Heart left ventricle (tissue), 13 donors: ENCODE measurements at regions not wholly inside any gene's neighbourhood (a gene's known extent, or its start where the extent isn't known, plus 50 kb on each side); places are given as distances from the start of the nearest gene placed in this dataset.
"Not testable (repeated sequence)": the region's sequence is repeated elsewhere in the genome, so short reads cannot be mapped to it uniquely, and the experiment has no call there.

ENCODE experiments used
- CTCF ChIP-seq, 12 donors: fragments of 200-600 bp; sonication (generic) in 4 of 12; IDR thresholded peaks; one replicate each; pipeline versions ENCODE4 v1.5.0 to v1.8.0; 2018 to 2022; ENCODE audit warnings: antibody characterized with exemption in 12 of 12, mild to moderate bottlenecking in 5 of 12
- POLR2A ChIP-seq, 2 donors: fragments of 450-650 bp; IDR thresholded peaks; one replicate each; pipeline ENCODE4 v1.6.1; 2017; ENCODE audit warnings: antibody characterized with exemption in 2 of 2, mild to moderate bottlenecking in 2 of 2, moderate library complexity in 2 of 2
- donor health status: ischemic (EF 13 %, LVEDD 7.1; RV severe dilation, severe dysfunction).
- donor health status: DM: no; HTN: yes; CAD: no.
- donor health status: DM: no; HTN: no; CAD: no.
- donor health status: ischemic (EF 25% LVEDD 6.9; RV normal size, moderate dysfunction).
- donor health status: ischemic (EF 25% LVEDD 5.7; RV mildly dilated, moderate dysfunction).
- donor health status: ischemic (EF 35%, LVEDD 5.7; RV mildly dilated, moderate dysfunction).
- donor health status: nonischemic (EF 11% LVEDD 7.7; RV severe dilation, severe dysfunction).
- donor health status: DM: yes; HTN: yes; CAD: no.
- donor health status: PGD.
- donor health status: ischemic (EF 29% LVEDD 5.4; RV normal size, mild dysfunction).
- donor health status: nonischemic (EF 23%, LVEDD 6.1; RV moderate dilation, normal function).

- not testable (repeated sequence) for TF ChIP-seq CTCF, POLR2A (IDR thresholded peaks at IDR 0.05)
Observed at GRCh38 chrX:138777908-138778575, 66.5 kb upstream of the FGF13 start.
